Kidney capillary endothelial cell (primary cell): ENCODE measurements at regions not wholly inside any gene's neighbourhood (a gene's known extent, or its start where the extent isn't known, plus 50 kb on each side); places are given as distances from the start of the nearest gene placed in this dataset.

ENCODE experiments used
- DNase-seq: peaks from one replicate; pipeline ENCODE4 v3.0.0-alpha.2; 2018; ENCODE audit warnings: low spot score

- DNase-seq, result peak; percentile 14
These were observed 103.0 kb downstream of the EDN3 start for GRCh38 chr20:59403261-59403961.

DNA sequence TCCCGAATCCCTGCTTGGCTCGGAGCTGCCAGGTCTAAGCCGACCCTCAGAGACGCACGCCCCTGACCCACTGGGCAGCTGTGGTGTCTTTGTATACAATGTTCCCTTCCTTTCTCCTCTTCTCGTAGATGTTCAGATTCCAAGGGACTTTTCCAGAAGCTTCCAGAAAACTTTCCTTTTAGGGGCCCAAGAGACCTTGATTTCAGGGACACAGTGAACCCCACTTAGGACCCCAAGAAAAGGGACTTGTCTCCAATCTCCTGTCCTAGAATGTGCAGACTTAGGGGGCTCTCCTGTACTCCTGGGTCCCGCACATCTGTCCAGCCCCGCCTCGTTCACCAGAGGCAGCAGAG is 103.5 kb downstream of the EDN3 start:
- no peak for DNase-seq

DNA sequence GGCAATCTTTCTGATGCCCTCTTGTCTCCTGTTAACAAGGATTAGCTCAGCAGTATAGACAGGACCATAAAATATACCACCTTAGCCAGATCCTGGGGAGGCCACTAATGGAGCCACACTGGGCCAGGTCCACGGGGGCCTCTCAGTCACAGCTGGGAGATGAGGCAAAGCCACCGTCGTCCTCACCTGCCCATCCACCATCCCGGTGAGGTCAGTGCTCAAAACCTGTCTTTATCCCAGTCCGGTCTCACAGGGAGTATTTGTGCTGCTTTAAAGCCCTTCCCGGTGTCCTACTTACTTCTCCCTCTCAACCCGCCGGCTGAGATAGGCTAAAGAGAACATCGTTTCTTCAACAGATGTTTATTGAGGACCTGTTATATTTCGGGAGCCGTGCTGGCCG is 104.3 kb downstream of the EDN3 start:
- no peak for DNase-seq

DNA sequence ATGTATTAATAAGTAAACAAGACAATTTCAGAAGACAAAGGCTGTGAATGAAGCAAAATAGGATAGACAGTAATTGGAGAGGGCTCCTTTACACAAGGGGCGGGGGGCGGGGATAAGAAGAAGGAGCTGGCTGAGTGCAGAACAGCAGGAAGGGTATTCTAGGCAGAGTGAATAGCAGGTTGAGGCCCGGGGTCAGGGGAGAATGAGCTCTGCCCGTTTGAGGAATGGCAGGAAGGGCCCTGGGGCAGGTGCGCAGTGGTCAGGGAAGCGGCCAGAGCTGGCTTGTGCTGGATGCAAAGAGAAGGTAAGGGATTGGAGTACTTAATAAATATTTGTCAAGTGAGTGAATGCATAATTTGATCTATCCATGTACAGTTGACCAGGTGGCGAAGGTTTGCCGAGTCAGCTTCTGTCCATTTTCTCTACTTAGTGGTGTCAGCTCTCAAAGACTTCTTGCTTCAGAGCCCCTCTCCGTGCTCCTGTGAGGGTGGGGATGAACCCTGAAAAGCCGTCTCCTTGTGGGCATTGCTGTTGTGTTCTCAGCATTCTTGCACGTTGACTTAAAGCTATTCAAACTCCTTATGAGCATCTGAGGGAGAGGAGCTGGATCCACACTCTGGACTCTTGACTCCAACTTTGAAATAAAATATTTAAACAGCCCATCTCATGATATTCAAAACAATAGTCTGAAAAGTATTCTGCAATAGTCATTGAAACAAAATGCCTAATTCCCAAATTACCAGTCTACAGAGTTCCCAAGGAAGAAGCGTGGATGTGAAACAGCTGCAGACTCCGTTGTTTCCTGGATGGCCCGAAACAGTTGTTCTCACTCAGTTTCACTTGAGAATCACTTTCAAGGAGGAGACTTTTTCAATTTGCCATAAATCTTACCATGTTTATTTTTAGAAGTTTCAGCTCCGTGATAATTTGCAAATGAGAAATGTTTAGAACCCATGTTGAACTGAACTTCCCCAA is 105.1 kb downstream of the EDN3 start:
- DNase-seq, result no peak

- DNase-seq, result no peak
These were observed 106.0 kb downstream of the EDN3 start for GRCh38 chr20:59406446-59406845.

DNA sequence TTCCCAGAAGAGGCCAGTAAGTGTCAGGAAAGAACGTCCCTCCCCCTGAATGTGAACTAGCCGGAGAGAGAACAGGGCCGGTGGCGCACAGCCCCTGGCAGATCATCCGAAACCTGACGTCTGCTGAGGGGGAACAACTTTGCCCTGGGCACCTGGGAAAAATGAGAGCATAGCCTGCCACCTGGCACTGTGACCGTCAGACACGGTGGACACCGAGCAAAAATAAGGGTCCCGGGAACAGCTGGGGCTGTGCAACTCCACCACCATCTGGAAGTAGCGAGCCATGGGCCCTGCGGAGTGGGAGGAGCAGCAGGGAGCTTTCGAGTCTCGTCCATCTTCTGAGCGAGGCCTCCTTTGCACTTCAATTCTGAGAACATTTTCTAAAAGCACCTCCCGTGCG is 110.8 kb downstream of the EDN3 start:
- DNase-seq, result no peak

- DNase-seq, result no peak
These were observed 111.2 kb downstream of the EDN3 start for GRCh38 chr20:59411589-59411988.

GRCh38 chr20:59412181-59412580 is 111.8 kb downstream of the EDN3 start:
- no peak for DNase-seq

DNA sequence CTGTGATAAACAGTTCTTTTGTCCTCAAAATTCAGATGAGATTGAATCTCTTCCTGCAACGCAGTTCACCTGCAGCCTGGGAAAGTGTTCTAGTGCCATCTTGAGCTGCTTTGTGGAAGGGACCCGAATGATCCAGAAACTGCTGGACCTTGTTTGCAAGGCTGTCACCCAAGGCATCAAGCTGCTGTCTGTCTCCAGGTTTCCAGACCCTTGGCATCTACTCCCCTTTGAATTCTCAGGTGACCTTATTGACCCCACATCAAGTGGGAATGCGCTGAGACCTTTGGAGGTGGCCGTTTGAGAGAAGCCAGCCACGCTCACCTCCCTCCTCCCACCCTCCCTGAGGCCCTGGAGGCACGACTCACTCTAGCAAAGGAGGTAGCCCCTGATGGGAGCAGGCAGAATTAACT is 112.5 kb downstream of the EDN3 start:
- DNase-seq, result no peak

DNA sequence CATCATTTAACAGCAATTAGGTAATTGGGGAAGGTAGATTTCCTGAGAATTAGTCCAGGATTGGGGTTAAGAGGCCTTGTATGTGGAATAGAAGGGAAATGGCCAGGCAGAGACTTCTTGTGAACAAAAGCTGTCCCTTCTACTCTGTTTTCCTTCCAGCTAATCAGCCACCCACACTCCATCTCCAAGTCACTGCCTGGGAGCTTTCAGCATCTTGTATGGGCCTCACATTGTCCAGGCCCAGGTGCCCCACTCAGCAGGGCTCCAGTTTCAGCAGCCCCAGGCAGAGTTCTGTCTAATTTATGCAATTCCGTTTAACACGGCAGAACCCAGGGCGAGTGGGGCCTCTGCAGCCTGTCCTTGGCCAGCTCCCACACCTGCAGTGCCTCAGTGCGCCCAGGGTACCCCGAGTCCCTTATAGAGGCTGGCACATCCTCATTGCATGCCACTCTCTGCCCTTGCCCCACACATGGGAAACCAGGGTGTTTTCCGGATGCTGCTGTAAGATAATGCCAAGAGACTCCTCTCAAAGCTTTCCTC is 113.0 kb downstream of the EDN3 start:
- no peak for DNase-seq

DNA sequence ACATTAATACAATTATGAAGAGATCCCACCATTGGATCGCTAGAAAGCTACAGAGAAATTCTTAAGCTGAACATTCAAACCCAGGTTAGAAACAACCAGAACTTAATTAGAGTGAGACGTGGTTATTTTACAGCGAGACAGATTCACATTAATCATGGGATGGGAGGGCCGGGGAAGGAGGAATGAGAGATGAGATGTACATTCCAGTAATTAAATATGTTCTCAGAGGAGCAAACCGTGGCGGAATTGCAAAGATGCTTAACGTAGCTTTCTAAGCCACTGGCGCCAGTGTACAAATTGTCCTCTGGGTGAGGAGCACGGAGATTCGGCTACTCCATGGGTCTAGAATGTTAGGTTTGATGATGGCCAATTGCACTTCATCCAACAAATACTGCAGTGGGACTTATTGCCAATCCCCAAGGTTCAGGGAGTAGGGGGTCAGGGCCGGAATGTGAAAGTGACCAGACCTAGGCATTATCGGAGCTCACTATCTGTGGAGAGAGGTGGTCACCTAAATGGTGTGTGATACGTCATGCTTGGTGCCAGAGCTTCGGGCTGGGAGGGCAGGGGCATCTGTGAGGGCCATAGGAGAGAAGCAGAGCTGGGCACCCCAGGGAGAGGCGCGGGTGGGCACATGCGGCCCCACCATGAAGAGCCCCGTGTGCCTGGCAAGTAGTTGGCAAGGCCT is 114.7 kb downstream of the EDN3 start:
- DNase-seq, result no peak

GRCh38 chr20:59416916-59417315 is 116.5 kb downstream of the EDN3 start:
- no peak for DNase-seq

GRCh38 chr20:59421089-59421488 is 120.7 kb downstream of the EDN3 start:
- DNase-seq, result no peak

DNA sequence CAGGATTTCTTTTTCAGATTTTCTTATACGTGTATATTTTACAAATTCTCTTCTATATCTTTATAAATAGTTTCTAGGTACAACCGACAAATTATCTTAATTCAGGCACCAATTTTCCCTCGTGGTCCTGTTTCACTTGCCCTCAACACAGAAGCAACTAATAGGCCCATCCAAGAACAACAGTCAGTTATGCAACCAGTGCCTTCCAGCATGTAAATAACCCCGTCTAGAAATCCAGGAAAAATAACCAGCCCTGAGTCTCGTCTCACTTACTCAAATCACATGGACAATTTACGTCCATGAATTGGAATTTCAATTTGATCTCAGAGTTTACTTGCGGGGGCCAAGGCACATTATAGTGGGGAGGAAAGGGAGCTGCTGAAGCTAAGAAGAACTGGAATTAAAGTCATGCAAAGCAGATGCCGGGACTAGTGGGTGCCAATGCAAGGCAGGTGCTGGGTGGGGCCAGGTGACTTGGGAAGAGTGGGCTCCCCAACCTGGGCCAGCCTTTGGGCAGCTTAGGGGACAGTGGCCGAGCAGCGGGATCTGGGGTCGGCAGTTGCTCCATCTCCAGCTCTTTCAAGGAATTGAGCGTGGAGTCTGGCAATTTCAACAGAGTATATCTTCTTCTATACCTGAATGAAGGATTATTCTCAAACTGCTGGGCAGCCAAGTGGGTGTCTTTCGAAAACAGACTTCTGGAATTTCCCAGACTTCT is 121.7 kb downstream of the EDN3 start:
- DNase-seq, result no peak

DNA sequence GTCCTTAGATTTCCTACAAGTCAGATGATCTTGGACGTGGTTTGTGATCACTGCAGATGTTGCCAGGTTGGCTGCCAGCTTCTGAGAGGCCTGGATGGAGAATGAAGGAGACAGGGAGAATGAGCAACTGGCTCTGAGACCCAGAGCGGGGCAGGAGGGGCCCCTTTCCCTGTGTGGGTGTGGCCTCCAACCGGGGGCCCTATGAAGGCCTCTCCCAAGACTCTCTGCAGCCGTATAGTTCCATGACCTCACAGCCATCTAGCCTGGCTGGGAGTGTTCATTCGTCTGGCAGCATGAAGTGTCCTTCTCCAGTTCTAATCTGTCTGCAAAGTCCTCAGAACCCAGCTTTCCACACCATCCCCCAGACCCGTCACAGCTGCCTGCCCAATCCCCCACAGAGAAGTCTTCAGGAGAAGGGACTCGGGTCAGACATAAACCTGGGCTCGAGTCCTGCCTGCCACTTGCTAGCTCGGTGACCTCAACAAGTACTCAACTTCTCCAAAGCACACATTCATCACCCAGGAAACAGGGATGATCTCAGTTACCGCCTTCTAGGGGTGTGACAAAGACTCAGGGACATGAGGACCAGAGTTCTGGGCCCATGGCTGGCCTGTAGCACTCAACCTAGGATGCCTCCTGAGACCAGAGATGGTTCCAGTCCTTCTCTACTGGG is 122.6 kb downstream of the EDN3 start:
- DNase-seq, result no peak

GRCh38 chr20:59424976-59425375 is 124.6 kb downstream of the EDN3 start:
- DNase-seq, result no peak

GRCh38 chr20:59425572-59425971 is 125.2 kb downstream of the EDN3 start:
- no peak for DNase-seq

GRCh38 chr20:59428006-59428405 is 127.6 kb downstream of the EDN3 start:
- no peak for DNase-seq

- no peak for DNase-seq
These were observed 128.2 kb downstream of the EDN3 start for GRCh38 chr20:59428441-59429205.

DNA sequence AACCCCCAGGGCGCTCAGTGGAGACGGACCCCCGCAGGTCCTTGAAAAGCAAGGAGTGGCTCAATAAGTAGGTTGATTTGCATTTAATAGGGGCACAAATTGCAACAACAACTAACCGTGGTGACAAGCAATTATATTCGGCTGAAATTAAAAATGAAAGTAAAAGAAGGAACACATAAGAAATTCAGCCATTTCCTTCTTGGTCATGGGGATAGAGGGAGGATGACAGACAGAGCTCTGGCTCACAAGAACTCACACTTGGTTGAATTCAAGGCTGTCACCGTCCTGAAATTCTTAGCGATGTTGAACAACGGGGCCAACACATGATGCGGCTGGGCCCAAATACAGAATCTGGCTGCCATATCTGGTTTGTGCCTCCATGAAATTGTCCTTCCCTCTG is 129.0 kb downstream of the EDN3 start:
- DNase-seq, result no peak

DNA sequence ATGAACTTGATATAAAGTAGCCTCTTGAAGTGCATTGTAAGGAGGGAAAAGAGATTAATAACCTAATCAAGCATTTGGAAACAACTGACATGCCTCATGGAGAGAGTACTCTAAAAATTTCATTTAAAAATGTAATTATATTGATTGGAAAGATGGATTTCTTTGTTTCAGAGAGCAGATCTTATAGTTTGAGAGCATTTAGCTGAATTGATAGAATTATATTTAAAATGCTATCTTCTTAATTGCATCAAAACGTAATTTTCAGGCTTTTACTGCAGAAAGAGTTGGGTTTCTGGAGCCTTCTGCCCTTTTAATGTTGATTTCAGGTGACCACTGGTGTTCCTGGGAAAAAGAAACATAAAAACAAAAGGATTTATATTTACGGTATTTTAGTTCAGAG is 130.6 kb downstream of the EDN3 start:
- DNase-seq, result no peak
